Hematopoietic multipotent progenitor cell treated with erythropoietin and hydrocortisone succinate and interleukin-3 and kit ligand, for 4 days (in vitro differentiated cells): ENCODE measurements at regions not wholly inside any gene's neighbourhood (a gene's known extent, or its start where the extent isn't known, plus 50 kb on each side); places are given as distances from the start of the nearest gene placed in this dataset.

Experiments
- DNase-seq: peaks from one replicate; pipeline ENCODE4 v3.0.0-alpha.2; 2015

DNA sequence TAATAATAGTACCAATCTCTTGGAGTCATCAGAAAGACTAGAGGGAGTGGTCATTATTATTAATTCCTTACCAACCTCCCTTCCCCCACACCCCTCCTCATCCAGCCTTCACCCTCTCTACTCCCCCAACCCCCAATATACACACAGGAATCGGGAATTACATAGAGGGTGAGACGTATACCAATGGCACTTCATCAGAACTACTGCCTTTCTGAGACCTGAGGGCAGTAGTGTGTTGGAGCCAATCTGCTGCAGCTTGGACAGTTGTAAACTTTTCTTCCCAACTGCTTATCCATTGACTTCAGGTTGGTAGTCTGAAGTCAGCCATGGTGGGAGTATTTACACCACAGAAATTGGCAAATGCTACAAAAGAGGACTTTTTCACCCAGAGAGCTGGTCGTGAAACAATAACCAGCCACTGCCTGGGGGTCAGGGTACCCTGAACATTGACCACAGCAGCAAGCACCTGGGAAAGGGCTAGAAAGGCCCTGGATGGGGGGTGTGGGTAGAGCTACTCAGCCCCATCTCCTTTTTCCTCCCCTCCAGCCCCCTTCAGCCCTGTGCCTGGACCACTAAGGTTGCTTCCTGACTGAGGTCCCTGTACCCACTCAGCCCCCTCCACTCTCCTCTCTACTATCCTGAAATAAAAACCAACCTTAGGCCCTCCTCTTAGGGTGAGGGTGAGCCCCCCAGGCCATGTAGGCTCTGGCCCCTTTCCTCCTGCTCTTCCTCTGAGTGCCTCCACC is 161.5 kb downstream of the MRPL14 start:
- DNase-seq, result no peak

DNA sequence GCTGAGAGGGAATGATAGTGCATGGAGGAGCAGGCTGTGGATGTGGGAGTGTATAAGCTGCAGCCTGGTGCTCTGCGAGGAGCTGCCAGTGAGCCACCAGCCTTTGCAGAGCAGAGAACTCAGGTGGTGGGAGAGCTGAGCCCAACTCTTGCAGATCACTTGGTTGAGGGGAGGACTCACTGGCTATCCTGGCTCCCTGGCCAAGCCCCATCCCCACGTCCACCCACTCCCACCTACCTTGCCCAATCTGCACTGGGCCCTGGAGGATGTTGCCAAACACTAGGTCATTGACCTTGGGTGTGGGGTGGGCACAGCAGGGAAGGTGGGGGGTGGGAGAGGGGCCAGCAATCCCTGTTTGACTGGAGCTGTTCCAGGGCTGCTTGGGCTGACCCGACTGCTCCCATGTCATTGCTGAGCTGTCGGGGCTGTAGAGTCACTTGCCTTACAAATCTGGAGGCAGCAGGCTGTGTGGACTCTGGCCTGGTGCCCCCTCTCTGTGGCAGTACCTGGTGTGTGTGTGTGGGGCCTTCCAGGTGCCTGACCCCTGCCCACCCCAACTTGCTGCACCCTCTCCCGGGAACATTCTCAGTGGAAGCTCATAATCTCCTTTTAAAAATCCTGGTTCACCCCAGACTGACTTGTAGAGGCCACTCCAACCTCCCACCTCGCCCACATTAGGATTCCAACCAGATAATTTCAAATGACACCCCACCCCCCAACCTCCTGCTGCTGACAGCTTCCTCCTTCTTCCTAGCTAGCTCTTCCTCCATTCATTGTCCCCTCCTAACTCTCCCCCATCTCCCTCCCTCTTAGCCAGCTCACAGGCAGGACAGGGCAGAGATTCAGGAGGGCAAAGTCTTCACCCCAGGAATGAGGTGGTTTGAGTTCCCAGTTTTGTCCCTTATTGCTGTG is 162.3 kb downstream of the MRPL14 start:
- DNase-seq, result peak; percentile 47

DNA sequence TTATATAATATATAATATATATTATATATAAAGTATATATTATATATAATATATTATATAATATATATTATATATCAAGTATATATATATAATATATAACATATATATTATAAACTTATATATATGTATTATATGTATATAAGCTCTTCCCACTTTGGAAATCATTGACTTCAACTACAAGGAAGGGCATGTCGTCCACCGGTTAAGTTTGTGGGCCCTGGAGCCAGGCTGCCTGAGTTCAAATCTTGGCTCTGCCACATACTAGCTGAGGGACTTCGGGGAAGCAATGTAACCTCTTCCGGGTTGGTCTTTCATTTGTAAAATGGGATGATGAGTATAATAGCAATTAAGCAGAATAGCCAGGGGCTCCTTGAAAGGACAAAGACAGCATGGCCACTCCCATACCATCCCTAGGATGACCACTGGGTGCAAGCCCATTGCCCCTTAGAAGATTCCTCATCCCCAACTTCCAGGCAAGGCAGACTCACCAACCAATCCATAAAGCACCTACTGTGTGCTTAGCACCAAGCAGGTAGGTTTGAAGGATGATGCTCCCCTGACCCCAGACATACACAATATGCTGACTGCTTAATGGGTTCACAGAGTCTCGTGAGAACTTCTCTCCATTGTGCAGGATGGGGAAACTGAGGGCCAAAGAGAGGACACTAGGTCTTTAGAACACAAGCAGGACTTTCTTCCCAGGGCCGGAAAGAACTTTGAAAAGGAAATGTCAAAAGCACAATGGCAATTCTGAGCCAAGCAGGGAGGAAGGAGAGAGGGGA is 163.2 kb downstream of the MRPL14 start:
- DNase-seq, result no peak

- DNase-seq, result peak; percentile 54
These were observed 164.0 kb downstream of the MRPL14 start for GRCh38 chr6:43963203-43963602.

GRCh38 chr6:43962458-43962857 is 164.8 kb downstream of the MRPL14 start:
- no peak for DNase-seq

DNA sequence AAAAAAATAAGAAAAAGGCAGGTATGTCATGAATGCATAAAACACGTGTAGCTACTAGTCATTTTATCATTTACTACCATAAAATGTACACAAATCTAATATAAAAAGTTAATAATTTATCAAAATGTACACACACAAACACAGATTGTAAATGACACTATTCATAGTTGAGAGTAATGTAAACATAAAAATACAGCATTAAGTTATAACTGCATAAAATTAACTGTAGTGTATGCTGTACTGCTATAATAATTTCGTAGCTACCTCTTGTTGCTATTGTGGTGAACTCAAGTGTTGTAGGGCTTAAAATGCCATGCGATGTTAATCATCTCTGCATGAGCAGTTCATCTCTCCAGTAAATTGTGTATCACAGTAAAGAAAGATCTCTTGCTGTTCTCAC is 170.0 kb downstream of the MRPL14 start:
- DNase-seq, result no peak

DNA sequence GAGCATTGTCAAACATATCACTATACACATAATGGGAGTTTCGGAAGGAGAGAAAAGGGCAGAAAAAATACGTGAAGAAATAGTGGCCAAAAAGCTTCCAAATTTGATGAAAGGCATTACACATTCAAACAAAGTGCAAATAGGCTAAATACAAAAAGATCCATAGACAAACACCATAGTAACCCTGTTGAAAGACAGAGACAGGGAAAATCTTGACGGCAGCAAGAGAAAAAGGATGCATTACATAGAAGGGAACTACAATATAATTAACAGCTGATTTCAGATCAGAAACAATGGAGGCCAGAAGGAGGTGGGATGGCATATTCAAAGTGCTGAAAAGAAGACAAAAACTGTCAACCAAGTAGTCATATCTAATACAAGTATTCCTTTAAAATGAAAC is 170.8 kb downstream of the MRPL14 start:
- DNase-seq, result no peak

- DNase-seq, result no peak
These were observed 172.7 kb downstream of the MRPL14 start for GRCh38 chr6:43954311-43955131.

- peak; percentile 53 for DNase-seq
These were observed 173.4 kb downstream of the MRPL14 start for GRCh38 chr6:43953794-43954310.

GRCh38 chr6:43953256-43953655 is 174.0 kb downstream of the MRPL14 start:
- no peak for DNase-seq

DNA sequence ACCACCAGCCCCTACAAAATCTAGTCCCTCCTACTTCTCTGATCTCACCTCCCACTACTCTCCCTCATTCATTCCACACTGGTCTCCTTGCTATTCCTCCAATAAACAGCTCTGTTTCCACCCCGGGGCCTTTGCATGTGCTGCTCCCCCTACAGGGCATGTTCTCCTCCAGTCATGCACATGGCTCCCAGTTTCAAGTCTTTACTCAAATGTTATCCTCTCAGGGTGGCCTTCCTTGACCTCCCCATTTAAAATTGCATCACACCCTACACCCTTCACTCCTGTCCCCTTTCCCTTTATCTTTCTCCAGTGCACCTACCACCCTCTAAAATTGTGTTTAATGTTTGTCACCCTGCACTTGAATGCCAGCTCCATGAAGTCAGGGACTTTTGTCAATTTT is 174.5 kb downstream of the MRPL14 start:
- DNase-seq, result peak; percentile 53

DNA sequence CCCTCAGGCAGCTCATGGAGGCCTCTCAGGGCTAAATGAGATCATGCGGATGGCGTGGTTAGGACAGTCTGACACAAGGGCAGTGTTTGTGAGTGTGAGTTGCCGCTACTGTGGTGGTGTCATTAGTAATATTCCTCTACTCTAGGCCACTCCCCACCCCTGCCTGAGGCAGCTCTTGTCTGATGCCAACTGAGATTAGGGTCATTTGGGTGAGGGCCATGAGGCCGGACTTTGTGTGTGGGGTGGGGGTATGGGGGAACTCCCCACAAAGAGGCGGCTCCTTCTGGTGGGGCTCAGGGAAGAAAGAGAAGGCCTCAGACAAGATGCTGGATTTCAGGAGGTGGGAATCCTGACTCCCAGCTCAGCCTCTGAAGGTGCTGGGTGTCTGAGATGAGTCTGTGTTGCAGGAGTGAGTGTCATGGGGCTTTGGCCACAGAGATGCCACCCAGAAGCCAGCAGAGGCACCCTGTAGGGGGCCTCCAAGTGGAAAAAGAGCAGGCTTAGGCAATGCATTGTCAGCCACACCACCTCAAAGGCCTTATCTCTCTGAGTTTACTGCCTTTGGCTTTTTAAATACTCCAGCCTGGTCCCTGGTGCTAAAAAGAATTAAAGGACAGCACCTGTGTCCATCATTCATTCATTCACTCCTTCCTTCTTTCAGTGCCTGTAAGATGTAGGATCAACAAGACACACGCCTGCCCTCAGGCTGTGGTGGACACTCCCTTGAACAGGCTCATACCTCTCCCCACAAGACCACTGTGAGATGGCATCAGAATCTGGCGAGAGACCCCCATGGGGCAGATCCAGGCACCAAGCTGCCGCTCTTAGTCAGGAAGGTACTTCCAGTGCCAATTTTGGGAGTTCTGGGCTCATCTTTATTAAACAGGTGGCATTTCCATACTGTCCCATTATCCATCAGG is 175.2 kb downstream of the MRPL14 start:
- peak; percentile 84 for DNase-seq

DNA sequence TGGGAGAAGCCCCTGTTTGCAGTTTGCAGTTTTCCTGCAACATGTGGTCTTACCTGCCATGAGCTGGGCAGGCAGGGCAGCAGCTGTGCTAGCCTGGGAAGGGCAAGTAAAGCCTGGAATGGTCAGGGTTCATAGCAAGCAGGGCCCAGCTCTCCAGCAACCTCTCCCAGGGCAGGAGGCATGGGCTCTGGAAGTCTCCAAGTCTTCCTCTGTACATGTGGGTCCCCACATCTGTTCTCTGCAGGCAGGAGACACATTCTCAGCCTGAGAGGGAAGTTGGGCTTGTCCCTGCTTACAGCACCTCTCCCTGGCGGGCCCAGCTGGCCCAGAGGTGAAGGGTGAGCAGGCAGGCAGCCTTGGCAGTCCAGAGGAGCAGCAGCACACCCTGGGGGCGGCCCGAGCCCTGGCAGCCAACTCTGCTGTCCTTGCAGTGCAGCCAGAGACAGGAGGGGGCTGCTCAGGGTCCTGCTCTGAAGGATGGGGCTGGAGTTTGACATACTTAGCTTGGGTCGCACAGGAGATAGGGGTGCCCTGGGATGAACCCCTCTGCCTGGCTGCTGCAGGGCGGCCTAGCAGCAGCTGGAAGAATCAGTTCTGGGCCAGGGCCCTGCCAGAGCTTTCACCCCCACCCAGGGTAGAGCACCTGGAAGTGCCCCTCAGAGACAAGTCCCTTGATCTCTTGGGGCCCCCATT is 176.0 kb downstream of the MRPL14 start:
- DNase-seq, result peak; percentile 90

- no peak for DNase-seq
These were observed 176.6 kb downstream of the MRPL14 start for GRCh38 chr6:43950731-43951062.

GRCh38 chr6:43950051-43950605 is 177.1 kb downstream of the MRPL14 start:
- DNase-seq, result no peak

- DNase-seq, result no peak
These were observed 177.7 kb downstream of the MRPL14 start for GRCh38 chr6:43949551-43949991.

GRCh38 chr6:43948527-43949485 is 178.4 kb downstream of the MRPL14 start:
- DNase-seq, result no peak

GRCh38 chr6:43947860-43948259 is 177.8 kb downstream of the VEGFA start:
- DNase-seq, result no peak
